ENCODE measurements at regions not wholly inside any gene's neighbourhood (a gene's known extent, or its start where the extent isn't known, plus 50 kb on each side); places are given as distances from the start of the nearest gene placed in this dataset.

- TF ChIP-seq CTCF (IDR thresholded peaks at IDR 0.05; ENCODE audit: insufficient read depth, low read length, poor library complexity, severe bottlenecking) (no peak), EZH2phosphoT487 (conservative IDR thresholded peaks at IDR 0.05; ENCODE audit: low read length) (no peak)
Observed at GRCh38 chr11:20283475-20283874, 80.0 kb upstream of the HTATIP2 start.
